ENCODE measurements at regions not wholly inside any gene's neighbourhood (a gene's known extent, or its start where the extent isn't known, plus 50 kb on each side); places are given as distances from the start of the nearest gene placed in this dataset.
A peak's percentile ranks its signal among the peaks of the same experiment; 100 is the strongest.

- TF ChIP-seq CTCF (conservative IDR thresholded peaks at IDR 0.05 in 1 of 2, IDR thresholded peaks at IDR 0.05 in 1 of 2; ENCODE audit: extremely low read depth in 1 of 2, insufficient read depth in 1 of 2, low read depth in 1 of 2, low read length in 2 of 2) (peak; percentile 12 to 22), EZH2 (IDR thresholded peaks at IDR 0.05; ENCODE audit: borderline replicate concordance, low read length) (no peak)
Observed at GRCh38 chr10:120999868-121000267, 148.7 kb downstream of the WDR11 start.

Data from mammary epithelial cell (primary cell).